HG03066 (cell line): ENCODE measurements at regions not wholly inside any gene's neighbourhood (a gene's known extent, or its start where the extent isn't known, plus 50 kb on each side); places are given as distances from the start of the nearest gene placed in this dataset.
"Not testable (repeated sequence)": the region's sequence is repeated elsewhere in the genome, so short reads cannot be mapped to it uniquely, and the experiment has no call there.

Source experiments
- ATAC-seq: cut with Tn5 transposase; IDR thresholded peaks from one replicate; pipeline ENCODE4 v1.9.1; 2021; ENCODE audit warnings: low read depth; ENCODE audit not compliant: unreplicated experiment

DNA sequence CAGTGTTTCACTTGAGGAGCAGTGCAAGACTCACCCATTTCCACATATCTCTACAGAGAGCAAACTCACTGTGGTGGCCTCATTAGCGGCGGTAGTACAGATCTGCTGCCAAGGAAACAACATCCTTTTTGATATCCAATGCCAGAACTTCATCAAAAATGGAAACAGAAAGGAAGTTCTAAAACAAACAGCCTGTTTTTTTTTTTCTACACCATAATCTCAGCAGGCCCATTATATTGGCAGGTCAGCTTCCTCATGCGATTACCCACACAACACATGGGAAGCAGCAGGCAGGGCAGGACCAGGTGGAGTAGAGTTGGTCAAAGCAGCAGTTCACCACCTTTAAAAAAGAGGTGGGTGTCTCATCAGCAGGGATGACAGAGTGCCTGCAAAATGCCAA lies 678.9 kb upstream of the CELF4 start:
- ATAC-seq, result no peak

DNA sequence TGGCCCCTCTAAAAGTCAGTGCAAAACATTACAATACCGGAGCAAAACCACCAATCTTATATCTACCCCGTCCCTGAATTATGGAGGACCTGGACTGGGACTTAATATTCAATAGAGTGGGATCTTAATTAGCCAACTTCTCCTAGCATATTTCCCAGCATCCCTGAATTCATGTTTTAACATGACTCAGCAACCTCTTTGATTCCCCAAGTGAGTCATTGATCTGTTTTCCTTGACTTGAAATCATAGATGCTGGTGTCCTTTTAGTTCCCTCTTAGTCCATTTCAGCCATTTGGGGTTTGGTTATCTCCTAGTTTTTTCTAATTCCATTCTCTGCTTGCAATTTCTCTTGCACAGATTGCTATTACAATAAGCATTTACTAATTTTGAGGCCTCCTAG lies 677.7 kb upstream of the CELF4 start:
- no peak for ATAC-seq

DNA sequence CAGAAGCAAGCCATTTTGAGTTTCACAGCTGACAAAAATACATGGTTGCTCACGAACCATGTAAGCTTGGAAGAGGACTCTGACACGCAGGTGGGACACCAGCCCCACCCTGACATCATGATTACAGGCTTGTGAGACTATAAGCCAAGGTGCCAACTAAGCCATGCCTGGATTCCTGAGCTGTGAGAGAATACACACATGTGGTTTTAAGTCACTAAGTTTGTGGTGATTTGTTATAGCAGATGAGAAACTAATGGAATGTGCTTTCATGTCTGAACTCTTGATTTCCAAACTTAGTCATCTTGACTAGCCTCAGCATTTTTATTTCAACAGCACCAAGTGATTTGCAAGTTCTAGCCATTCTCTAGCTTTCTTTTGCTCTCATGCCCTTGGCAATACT lies 676.1 kb upstream of the CELF4 start:
- no peak for ATAC-seq

DNA sequence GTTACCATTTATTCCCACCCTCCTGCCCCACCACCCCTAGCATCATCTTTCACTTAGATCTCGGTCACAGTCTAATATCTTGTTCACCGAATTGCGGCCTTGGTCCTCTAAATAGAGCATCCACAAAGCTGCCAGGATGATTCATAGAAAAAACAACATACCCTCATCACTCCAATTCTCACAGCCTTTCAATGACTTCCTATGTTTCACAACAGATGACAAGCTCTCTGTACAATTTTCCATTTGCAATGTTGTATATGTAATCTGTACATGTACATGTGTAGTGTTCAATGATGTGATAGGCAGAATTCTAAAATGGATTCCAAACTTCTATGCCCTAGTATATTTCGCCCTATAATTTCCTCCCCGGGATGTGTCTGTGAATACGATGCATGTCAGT lies 675.6 kb upstream of the CELF4 start:
- ATAC-seq, result no peak

DNA sequence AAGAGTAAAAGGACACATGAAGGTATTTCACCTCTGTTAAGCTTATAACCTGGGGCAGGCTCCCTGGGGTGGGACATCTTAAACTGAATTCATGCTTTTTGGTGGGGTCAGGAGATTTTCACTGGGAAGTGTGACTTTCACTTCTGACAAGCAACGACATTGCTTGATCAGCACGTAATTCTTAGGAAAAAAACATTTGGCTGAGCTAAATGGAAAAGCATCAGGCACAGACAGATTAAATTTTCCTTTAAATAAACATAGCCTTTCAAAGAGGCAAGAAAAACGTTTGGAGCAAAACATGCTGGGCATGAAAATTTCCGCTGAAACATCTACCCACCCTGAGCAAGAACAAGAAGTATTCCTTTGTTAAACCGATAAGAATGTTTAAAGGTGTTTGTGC lies 674.0 kb upstream of the CELF4 start:
- ATAC-seq, result no peak

DNA sequence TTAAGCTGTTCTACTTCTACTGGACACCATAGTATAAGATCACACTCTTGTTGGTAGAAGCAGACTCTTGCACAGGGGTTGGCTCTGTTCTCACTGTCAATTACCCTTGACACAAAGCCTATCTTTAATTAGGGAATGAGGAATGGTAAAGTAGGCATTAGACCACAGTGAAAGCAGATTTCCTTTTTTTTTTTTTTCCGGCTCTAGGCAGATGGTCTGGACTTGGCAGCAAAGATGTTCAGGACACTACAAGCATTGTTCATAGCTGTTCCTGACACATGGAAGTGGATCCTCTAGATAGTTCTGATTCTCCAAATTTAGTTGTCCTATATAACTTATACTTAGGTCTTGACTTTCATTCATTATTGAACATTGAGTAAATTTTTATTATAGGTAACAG lies 672.2 kb upstream of the CELF4 start:
- no peak for ATAC-seq

DNA sequence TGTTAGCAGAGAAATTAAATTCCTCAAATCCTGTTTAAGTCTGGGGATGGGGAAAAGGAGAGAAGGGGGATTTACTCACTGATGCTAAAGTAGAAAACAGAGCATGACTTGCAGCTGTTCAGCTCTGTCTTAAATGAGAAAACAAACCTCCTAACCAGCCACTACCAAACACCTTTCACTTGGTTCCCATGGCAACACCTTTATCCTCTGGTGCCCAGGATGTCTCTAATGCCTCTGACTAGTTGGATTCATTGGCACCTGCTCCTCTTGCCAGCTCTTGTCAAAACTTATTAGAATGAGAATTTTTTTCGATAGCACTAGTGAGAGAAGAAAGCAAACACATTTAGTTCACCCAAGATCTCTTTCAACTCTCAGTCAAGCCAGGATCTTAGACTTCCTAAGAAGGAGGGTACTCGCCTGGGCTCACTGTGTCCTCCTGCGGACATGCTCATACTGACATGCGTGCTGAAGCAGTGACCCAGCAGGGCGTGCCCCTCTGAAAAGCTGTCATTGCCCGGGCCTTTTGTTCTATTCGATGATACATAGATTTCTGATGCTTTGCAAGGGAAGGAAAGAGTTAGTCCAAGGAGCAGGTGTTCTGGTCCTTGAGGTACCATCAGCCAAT lies 656.0 kb upstream of the CELF4 start:
- ATAC-seq, result no peak

DNA sequence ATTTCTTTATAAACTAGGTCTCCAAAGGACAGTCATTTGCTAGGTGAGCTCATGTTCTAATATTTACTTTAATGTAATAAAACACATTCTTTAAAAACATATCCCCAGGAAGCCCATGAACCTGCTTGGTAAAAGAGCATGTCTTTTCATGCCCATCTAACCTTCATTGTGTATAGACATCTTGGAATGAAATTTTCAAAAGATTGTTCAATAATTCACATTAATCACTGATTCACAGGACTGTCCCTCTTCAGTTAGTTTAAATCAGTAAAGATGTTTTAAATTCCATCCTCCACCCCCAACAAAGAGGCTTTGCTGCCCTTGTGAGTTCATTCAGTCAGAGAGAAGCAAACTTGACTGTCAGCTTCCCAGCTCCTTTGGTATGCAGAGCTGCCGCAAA lies 633.4 kb upstream of the CELF4 start:
- ATAC-seq, result no peak

DNA sequence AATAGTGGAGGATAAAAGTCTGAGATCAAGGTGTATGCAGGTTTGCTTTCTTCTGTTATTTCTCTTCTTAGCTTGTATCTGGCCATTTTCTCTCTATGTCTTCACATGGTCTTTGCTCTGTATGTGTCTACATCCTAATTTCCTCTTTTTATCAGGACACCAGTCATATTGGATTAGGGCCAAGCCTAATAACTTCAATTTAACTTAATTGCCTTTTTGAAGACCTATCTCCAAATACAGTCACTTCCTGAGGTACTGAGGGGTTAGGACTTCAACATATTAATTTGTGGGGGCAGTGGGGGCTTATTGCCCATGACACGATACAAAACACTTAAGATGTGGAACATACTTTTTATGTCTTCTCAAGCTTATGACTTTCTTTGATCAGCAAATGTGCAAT lies 632.9 kb upstream of the CELF4 start:
- ATAC-seq, result no peak

DNA sequence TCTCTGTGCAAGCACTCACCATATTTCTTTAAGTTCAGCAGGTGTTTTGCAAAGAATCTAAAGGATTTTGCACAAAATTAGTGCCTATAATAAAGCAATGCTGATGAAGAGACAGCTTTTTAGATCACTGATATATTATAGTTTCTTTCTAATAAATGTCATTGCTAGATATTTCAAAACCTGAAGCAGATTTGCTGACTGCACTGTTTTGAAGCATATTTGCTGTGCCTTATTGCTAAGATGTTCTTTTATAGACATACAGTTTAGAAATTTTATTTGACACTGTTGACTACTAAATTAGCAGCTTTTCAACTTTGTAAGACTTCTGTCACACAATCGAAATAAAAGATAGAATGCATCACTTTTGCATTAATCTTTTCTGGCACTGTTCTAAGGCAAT lies 620.9 kb upstream of the CELF4 start:
- ATAC-seq, result no peak

DNA sequence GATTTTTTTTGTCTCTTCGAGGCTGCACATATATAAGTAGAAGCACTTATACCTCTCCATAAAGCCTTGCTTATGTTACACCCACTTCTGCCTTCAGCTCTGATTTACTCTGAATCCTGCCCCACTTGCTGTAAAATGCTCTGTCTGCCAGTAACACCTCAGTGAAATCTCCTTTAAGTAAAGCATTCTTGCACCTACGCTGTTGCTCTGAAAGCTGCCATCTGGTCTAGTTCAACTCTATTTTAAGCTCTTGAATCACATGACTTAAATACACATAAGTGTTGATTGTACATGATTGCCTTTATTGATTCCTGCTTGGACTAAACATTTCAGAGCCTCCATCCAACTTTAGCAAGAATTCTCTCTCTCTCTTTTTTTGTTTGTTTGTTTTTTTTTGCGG lies 609.0 kb upstream of the CELF4 start:
- ATAC-seq, result no peak

DNA sequence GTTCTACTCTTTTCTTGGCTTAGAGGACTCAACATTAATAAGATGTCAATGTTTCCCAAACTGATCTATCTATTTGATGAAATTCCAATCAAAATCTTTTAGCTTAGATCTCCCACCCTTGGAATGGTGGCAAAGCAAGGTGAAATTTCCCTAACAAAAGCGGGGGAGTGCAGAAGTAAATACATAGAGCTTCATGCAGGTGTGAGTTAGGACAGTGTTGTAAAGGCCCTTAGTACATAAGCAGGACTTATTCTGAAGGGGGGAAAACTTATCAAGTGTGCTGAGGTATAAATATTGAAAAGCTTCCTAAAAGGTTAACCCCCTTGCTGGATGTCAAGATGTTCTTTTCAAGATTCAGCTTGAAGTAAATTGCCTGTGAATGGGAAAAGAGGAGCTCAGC lies 608.6 kb upstream of the CELF4 start:
- no peak for ATAC-seq

DNA sequence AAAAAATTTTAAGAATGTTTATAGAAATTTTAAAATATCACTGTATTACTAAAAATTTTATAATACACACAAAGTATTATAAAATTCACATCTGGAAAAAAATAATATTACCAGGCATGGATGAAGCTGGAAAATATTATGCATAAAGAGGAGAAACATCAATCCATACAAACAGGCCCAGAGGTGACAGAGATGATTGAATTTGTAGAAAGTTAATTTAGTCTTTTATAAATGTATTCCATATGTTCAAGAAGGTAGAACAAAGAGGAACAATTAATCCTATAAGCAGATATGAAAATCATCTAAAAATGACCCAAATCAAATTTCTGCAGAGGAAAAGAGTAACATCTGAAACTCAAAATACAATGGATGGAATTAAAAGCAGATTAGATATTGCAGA lies 605.2 kb upstream of the CELF4 start:
- ATAC-seq, result no peak

DNA sequence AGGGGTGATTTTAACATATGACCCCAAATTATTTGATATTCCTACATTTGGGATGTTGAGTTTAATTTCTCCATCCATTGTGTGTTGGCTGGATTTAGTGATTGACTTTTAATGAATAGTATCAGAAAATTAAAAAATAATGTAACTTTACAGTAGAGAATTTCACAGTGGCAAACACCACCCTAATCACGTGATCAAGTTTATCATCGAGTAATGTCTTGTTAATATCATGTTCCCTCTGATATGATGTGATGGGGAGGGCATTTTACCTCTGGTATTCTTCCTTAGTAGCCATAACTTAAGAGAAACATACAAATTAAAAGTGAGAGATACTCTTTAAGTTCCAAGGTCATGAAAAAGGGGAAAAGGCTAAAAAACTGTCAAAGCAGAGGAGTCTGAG lies 602.0 kb upstream of the CELF4 start:
- ATAC-seq, result no peak

DNA sequence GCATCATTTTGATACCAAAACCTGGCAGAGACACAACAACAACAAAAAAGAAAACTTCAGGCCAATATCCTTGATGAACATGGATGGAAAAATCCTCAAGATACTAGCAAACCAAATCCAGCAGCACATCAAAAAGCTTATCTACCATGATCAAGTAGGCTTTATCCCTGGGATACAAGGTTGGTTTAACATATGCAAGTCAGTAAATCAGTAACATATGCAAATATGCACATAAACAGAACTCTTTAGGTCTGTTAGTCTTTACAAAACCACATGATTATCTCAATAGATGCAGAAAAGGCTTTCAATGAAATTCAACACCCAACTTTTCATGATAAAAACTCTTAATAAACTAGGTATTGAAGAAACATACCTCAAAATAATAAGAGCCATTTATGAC lies 587.5 kb upstream of the CELF4 start:
- ATAC-seq, result not testable (repeated sequence)

DNA sequence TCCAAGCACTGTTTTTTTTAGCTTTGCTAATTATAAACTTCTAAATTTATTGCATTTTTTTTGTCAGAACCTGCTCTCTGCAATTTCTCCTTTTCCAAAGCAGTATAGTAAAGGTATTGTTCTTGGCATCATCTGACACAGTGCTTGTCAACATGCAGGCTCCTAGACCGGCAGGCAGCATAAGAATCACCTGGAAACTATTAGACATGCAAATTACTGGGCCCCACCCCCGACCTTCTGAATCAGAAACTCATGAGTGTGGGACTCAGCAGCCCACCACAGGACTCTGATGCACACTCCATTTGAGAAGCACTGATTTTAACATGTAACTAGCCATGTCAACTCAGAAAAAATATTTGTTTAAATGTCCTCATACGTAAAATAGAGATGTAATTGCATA lies 551.1 kb upstream of the CELF4 start:
- ATAC-seq, result no peak

DNA sequence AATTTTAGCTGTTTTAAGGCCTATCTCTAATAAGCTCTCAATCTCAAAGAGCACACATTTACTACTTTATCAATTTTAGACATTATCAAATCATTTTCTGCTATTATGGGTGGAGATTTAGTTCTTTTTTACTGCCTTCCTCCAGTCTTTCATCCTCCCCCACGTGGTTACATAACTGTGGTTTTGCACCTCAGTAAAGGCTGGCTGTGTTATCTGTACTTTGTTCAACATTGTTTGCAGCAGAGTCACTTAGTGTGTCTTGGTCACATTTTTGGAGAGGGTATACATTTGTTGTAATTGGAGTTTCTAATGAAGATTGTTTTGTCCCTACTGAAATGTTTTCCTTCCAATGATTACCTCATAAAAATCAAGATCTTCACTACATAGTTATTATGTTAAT lies 549.6 kb upstream of the CELF4 start:
- ATAC-seq, result no peak

DNA sequence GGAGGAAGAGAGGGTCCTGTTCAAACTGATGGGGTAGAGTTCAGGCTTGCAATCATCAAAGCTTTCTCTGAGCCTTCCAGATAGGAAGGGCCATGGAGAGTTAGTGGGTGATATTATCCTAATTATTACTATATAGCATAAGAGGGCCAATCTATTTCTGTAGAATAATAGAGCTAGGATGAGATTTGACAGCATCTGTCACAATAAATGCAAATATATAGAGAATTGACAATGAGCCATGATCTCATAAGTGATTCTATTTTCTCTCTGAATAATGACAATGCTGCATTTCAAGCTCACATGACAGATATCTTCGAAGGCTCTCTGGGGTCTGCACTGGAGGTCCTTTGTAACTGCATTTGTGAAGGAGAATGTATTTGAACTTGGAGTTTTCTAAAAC lies 521.9 kb upstream of the CELF4 start:
- ATAC-seq, result no peak

DNA sequence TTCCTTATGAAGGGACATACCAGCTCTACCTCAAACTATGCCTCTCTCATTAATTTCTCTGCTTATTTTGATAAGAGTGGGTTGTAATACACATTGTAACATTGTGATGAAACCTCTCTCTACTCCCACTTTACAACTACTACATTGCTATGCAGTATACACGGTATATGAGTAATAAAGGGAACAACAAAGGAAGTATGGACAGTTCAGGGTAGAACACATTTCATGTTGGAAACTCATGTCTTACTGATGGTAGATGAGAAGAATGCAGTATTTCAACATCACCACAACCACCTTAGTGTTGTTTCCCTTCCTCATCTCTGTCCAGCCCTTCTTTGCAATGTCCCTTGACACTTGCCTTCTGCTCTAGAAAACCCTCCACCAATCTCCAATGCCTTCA lies 515.9 kb upstream of the CELF4 start:
- no peak for ATAC-seq

DNA sequence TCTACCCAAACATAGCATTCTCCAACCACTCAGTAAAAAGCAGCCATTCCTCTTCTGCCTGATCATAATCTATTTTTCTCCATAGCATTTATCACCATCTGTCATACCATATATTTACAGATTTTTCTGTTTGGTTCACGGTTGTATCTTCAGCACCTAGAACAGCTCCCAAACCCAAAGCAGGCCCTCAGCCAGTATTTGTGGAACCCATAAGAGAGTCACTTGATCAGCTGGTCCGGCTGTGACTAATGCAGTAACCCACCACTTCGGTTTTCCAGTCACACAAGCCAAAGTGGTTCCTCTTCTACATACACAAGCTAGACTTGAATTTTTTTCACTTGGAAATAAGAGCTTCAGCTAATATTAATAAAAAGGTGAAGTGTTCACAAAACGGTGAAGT lies 511.6 kb upstream of the CELF4 start:
- ATAC-seq, result no peak

DNA sequence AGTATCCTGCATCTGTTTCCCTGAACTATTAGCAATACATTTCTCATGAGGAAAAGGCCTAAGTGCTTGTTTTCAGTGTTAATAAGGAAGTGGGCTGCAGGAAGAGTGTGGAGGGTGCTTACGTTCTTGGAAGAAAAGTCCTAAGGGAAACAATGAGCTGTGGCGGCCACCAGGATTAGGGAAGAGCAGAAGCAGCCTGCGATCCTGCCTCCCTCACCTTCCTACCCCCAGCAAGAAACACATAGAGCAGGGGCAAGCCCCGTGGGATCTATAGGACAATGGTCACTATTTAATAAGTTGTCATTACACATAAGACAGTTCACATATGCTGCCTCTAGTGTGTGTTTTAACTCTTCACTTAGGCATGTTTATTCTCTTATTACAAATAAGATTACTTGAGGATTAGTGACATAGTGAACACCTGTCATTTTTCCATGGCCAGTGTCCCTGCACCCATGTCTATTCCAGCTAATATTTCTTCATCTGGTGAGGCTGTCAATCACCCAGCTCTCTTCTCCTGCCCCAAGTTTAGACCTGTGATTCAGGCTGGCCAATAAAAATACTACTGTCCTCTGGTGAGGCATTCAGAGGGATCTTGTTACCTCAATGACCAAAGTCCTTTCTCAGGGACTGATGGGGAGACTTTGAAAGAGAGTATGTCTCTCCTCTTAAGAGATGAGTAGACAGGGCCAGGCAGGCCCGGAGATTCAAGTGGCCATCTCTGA lies 510.9 kb upstream of the CELF4 start:
- ATAC-seq, result no peak

DNA sequence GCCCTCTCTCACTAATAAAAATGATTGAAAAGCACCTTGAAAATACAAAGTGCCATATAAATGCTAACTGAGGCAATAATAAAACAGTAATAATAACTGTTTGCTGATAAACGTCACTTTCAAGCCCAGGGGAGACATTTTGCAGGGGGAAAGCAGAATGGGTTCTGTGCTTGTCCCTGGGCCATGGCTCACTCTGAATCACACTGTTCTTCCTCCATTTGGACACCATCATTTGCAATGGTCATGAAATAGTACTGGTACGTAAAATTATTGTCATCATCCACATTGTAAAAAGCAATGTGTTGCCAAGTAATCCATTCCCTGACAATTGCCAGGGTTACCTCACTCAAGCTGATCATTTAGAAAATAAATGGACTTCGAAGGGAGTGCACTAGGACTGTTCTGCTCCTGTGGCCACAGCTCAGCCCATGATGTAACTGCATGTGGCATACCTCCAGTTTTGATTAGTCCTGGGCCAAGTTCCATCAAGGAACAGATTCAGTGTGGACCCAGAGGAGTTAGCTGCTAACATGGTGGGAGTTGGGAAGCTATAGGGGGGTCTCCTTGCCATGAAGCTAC lies 508.8 kb upstream of the CELF4 start:
- ATAC-seq, result no peak
